Muscle layer of duodenum (tissue), 2 donors: ENCODE measurements at regions not wholly inside any gene's neighbourhood (a gene's known extent, or its start where the extent isn't known, plus 50 kb on each side); places are given as distances from the start of the nearest gene placed in this dataset.
"Not testable (repeated sequence)": the region's sequence is repeated elsewhere in the genome, so short reads cannot be mapped to it uniquely, and the experiment has no call there.

ENCODE experiments used
- H3K27ac ChIP-seq: one replicate; pipeline ENCODE4 v1.7.0; 2013; ENCODE audit warnings: mild to moderate bottlenecking, low read length
- H3K27me3 ChIP-seq: one replicate; pipeline ENCODE4 v1.7.0; 2013; ENCODE audit warnings: low read depth, mild to moderate bottlenecking, control low read depth, low read length
- H3K36me3 ChIP-seq, 2 donors: one replicate each; pipeline ENCODE4 v1.7.0; 2013; ENCODE audit warnings: low read length in 2 of 2, control low read depth in 1 of 2, mild to moderate bottlenecking in 1 of 2; ENCODE audit not compliant: insufficient read depth in 2 of 2, control insufficient read depth in 1 of 2
- H3K4me1 ChIP-seq, 2 donors: one replicate each; pipeline ENCODE4 v1.7.0; 2013; ENCODE audit warnings: low read length in 2 of 2, mild to moderate bottlenecking in 2 of 2, control low read depth in 1 of 2, moderate library complexity in 1 of 2; ENCODE audit not compliant: insufficient read depth in 2 of 2, control insufficient read depth in 1 of 2
- H3K4me3 ChIP-seq, 2 donors: one replicate each; pipeline ENCODE4 v1.7.0; 2013; ENCODE audit warnings: low read length in 2 of 2, low read depth in 1 of 2, mild to moderate bottlenecking in 1 of 2
- H3K9me3 ChIP-seq, 2 donors: one replicate each; pipeline ENCODE4 v1.7.0; 2013; ENCODE audit warnings: low read length in 2 of 2, control low read depth in 1 of 2, mild to moderate bottlenecking in 1 of 2; ENCODE audit not compliant: control insufficient read depth in 1 of 2
- donor health status: healthy.

GRCh38 chr2:209261366-209262053 lies 162.3 kb upstream of the MAP2 start:
- H3K4me3 ChIP-seq, H3K4me1 ChIP-seq, H3K27ac ChIP-seq, H3K36me3 ChIP-seq, H3K27me3 ChIP-seq, H3K9me3 ChIP-seq: not testable (repeated sequence)

GRCh38 chr2:209269024-209269423 lies 154.8 kb upstream of the MAP2 start:
- H3K36me3 ChIP-seq: no peaks in the 10 kb centered on the region
- no peak overlapping the region for H3K27ac ChIP-seq
- H3K9me3 ChIP-seq: no peaks in the 10 kb centered on the region
- no peaks in the 10 kb centered on the region for H3K27me3 ChIP-seq
- H3K4me3 ChIP-seq: no peak overlapping the region
- H3K4me1 ChIP-seq: no peaks in the 10 kb centered on the region

GRCh38 chr2:209276000-209276399 lies 147.8 kb upstream of the MAP2 start:
- H3K27ac ChIP-seq: no peak overlapping the region
- no peaks in the 10 kb centered on the region for H3K4me1 ChIP-seq
- no peaks in the 10 kb centered on the region for H3K9me3 ChIP-seq
- H3K27me3 ChIP-seq: no peaks in the 10 kb centered on the region
- no peak overlapping the region for H3K4me3 ChIP-seq
- no peaks in the 10 kb centered on the region for H3K36me3 ChIP-seq

- no peaks in the 10 kb centered on the region for H3K4me1 ChIP-seq
- H3K27ac ChIP-seq: no peak overlapping the region
- no peaks in the 10 kb centered on the region for H3K27me3 ChIP-seq
- no peaks in the 10 kb centered on the region for H3K36me3 ChIP-seq
- no peak overlapping the region for H3K4me3 ChIP-seq
- peaks cover 0 to 1% of the 10 kb centered on the region in 2 donors for H3K9me3 ChIP-seq
Measured at GRCh38 chr2:209277444-209277843, 146.4 kb upstream of the MAP2 start.

GRCh38 chr2:209298601-209299000 lies 125.2 kb upstream of the MAP2 start:
- H3K36me3 ChIP-seq: no peaks in the 10 kb centered on the region
- H3K4me3 ChIP-seq: no peak overlapping the region
- no peaks in the 10 kb centered on the region for H3K27me3 ChIP-seq
- no peaks in the 10 kb centered on the region for H3K4me1 ChIP-seq
- no peak overlapping the region for H3K27ac ChIP-seq
- H3K9me3 ChIP-seq: no peaks in the 10 kb centered on the region

GRCh38 chr2:209299478-209299877 lies 124.4 kb upstream of the MAP2 start:
- not testable (repeated sequence) for H3K4me3 ChIP-seq, H3K4me1 ChIP-seq, H3K9me3 ChIP-seq, H3K27me3 ChIP-seq, H3K36me3 ChIP-seq, H3K27ac ChIP-seq

GRCh38 chr2:209300766-209301165 lies 123.1 kb upstream of the MAP2 start:
- not testable (repeated sequence) for H3K27me3 ChIP-seq, H3K27ac ChIP-seq

GRCh38 chr2:209305026-209305425 lies 118.8 kb upstream of the MAP2 start:
- H3K36me3 ChIP-seq: no peaks in the 10 kb centered on the region
- no peak overlapping the region for H3K4me3 ChIP-seq
- no peak overlapping the region for H3K27ac ChIP-seq
- no peaks in the 10 kb centered on the region for H3K27me3 ChIP-seq
- no peaks in the 10 kb centered on the region for H3K4me1 ChIP-seq
- H3K9me3 ChIP-seq: no peaks in the 10 kb centered on the region

More at GRCh38 chr2:209300766-209301165, 123.1 kb upstream of the MAP2 start:
- not testable (repeated sequence) for H3K36me3 ChIP-seq, H3K4me3 ChIP-seq, H3K4me1 ChIP-seq, H3K9me3 ChIP-seq

- Histone ChIP-seq H3K36me3 (no peaks in the 10 kb centered on the region), H3K4me3 (no peak overlapping the region), H3K4me1 (no peaks in the 10 kb centered on the region), H3K27ac (no peak overlapping the region), H3K9me3 (no peaks in the 10 kb centered on the region), H3K27me3 (no peaks in the 10 kb centered on the region)
Measured at GRCh38 chr2:209305746-209306196, 118.1 kb upstream of the MAP2 start.

GRCh38 chr2:209307161-209308001 lies 116.5 kb upstream of the MAP2 start:
- no peaks in the 10 kb centered on the region for H3K36me3 ChIP-seq
- H3K9me3 ChIP-seq: no peaks in the 10 kb centered on the region
- H3K27ac ChIP-seq: no peak overlapping the region

GRCh38 chr2:209308415-209308814 lies 115.4 kb upstream of the MAP2 start:
- Histone ChIP-seq H3K36me3 (no peaks in the 10 kb centered on the region), H3K27me3 (no peaks in the 10 kb centered on the region), H3K9me3 (no peaks in the 10 kb centered on the region), H3K27ac (no peak overlapping the region), H3K4me1 (no peaks in the 10 kb centered on the region), H3K4me3 (no peak overlapping the region)

More at GRCh38 chr2:209307161-209308001, 116.5 kb upstream of the MAP2 start:
- Histone ChIP-seq H3K4me3 (no peak overlapping the region), H3K27me3 (no peaks in the 10 kb centered on the region), H3K4me1 (no peaks in the 10 kb centered on the region)
